B cell (primary cell): ENCODE measurements at regions not wholly inside any gene's neighbourhood (a gene's known extent, or its start where the extent isn't known, plus 50 kb on each side); places are given as distances from the start of the nearest gene placed in this dataset.

Experiments used
- ATAC-seq: fragments of 200-7000 bp; cut with Tn5 transposase; one replicate; pipeline ENCODE4 v1.10.0; 2021; ENCODE audit warnings: low read depth, mild to moderate bottlenecking, moderate number of reproducible peaks, moderate library complexity
- CTCF ChIA-PET: fragments of 350-600 bp; sonication (Branson Sonifier 250); formaldehyde crosslinking; loops from one replicate; lab custom pipeline; 2021; ENCODE audit warnings: antibody characterized with exemption, inconsistent platforms; lab: Charles Lee
- POLR2A ChIA-PET: fragments of 350-600 bp; sonication (Branson Sonifier 250); formaldehyde crosslinking; loops from one replicate; lab custom pipeline; 2021; ENCODE audit warnings: antibody characterized with exemption; lab: Charles Lee
- DNase-seq: peaks from one replicate; pipeline ENCODE4 v3.0.0; 2013
- H2AFZ ChIP-seq: 2 replicates; pipeline ENCODE4 v1.6.1; 2012; ENCODE audit warnings: mild to moderate bottlenecking, low read depth, low read length; ENCODE audit not compliant: insufficient read depth, poor library complexity, severe bottlenecking
- H3K27ac ChIP-seq, 2 donors: 1 replicate in 1 of 2; 2 replicates in 1 of 2; pipeline ENCODE4 v1.5.1; 2012 to 2013; ENCODE audit warnings: low read length in 2 of 2, mild to moderate bottlenecking in 2 of 2, moderate library complexity in 1 of 2
- H3K27me3 ChIP-seq, 4 experiments: fragments of 200-600 bp in 1 of 4; sonication (generic) in 1 of 4; replicated peaks in 1 of 4; 1 replicate in 2 of 4; 2 replicates in 2 of 4; pipeline versions ENCODE4 v1.6.1 to v1.7.0; 2013 to 2016; ENCODE audit warnings: low read length in 3 of 4, mild to moderate bottlenecking in 2 of 4, mixed read lengths in 1 of 4, moderate library complexity in 1 of 4; ENCODE audit not compliant: insufficient read depth in 4 of 4, control insufficient read depth in 3 of 4; ENCODE audit errors: control extremely low read depth in 1 of 4
- H3K36me3 ChIP-seq, 2 experiments: replicated peaks in 1 of 2; 1 replicate in 1 of 2; 2 replicates in 1 of 2; pipeline versions ENCODE4 v1.6.1 to v1.7.1; 2013; ENCODE audit warnings: low read length in 1 of 2; ENCODE audit not compliant: insufficient read depth in 2 of 2, control insufficient read depth in 1 of 2; ENCODE audit errors: control extremely low read depth in 1 of 2, extremely low read depth in 1 of 2
- H3K4me1 ChIP-seq, 2 donors: fragments of 200-600 bp in 1 of 2; sonication (generic) in 1 of 2; 1 replicate in 1 of 2; 2 replicates in 1 of 2; pipeline versions ENCODE4 v1.5.1 to v1.6.1; 2013 to 2017; ENCODE audit warnings: low read length in 2 of 2; ENCODE audit not compliant: control insufficient read depth in 2 of 2, insufficient read depth in 2 of 2
- H3K4me2 ChIP-seq: replicated peaks from 2 replicates; pipeline ENCODE3; 2012; ENCODE audit warnings: mild to moderate bottlenecking, low read depth, low read length; ENCODE audit not compliant: poor library complexity, severe bottlenecking
- H3K4me3 ChIP-seq, 5 experiments: fragments of 200-600 bp in 1 of 5; sonication (generic) in 1 of 5; 1 replicate in 3 of 5; 2 replicates in 2 of 5; pipeline versions ENCODE4 v1.5.1 to v1.7.0; 2011 to 2016; ENCODE audit warnings: low read length in 4 of 5, mild to moderate bottlenecking in 4 of 5, low read depth in 2 of 5, control low read depth in 1 of 5, moderate library complexity in 1 of 5; ENCODE audit not compliant: insufficient read depth in 1 of 5; ENCODE audit errors: control extremely low read depth in 1 of 5, extremely low read depth in 1 of 5
- H3K79me2 ChIP-seq: fragments of 200-600 bp; sonication (generic); one replicate; pipeline ENCODE4 v1.6.0; 2016; ENCODE audit warnings: low read length; ENCODE audit not compliant: control insufficient read depth, insufficient read depth
- H3K9ac ChIP-seq: fragments of 200-600 bp; sonication (generic); 2 replicates; pipeline ENCODE4 v1.6.1; 2017; ENCODE audit warnings: mild to moderate bottlenecking, low read length, moderate library complexity
- H3K9me3 ChIP-seq, 3 donors: one replicate each; pipeline versions ENCODE4 v1.6.1 to v1.7.1; 2013; ENCODE audit warnings: low read length in 2 of 3; ENCODE audit not compliant: control insufficient read depth in 2 of 3, insufficient read depth in 1 of 3; ENCODE audit errors: control extremely low read depth in 1 of 3
- H4K20me1 ChIP-seq: 2 replicates; pipeline ENCODE4 v1.6.0; 2012; ENCODE audit warnings: mild to moderate bottlenecking, low read length; ENCODE audit not compliant: insufficient read depth, control insufficient read depth, poor library complexity, severe bottlenecking
- H3K27ac Mint-ChIP-seq: one replicate; pipeline ENCODE4 v1.8.0; 2021; ENCODE audit warnings: mixed read lengths
- H3K27me3 Mint-ChIP-seq: one replicate; pipeline ENCODE4 v1.8.0; 2021; ENCODE audit warnings: mixed read lengths
- H3K4me1 Mint-ChIP-seq: one replicate; pipeline ENCODE4 v1.8.0; 2021; ENCODE audit warnings: mixed read lengths
- H3K4me3 Mint-ChIP-seq: one replicate; pipeline ENCODE4 v1.8.0; 2021; ENCODE audit warnings: mixed read lengths
- H3K9me3 Mint-ChIP-seq: one replicate; pipeline ENCODE4 v1.8.0; 2022; ENCODE audit warnings: mixed read lengths; ENCODE audit not compliant: insufficient read depth
- EZH2 ChIP-seq: IDR thresholded peaks from 2 replicates; pipeline ENCODE4 v1.6.1; 2012; ENCODE audit warnings: borderline replicate concordance, low read depth, mild to moderate bottlenecking, moderate library complexity, low read length; ENCODE audit not compliant: insufficient read depth, poor library complexity, severe bottlenecking
- WGBS: methylation state at CpG from one replicate; pipeline ENCODE4 v1.1.5; 2013; ENCODE audit warnings: missing lambda C conversion rate; ENCODE audit not compliant: insufficient coverage; 5-methylcytosine and 5-hydroxymethylcytosine counted together
- intact Hi-C: fragments of 100-400 bp; cut with micrococcal nuclease; formaldehyde crosslinking; loops from one replicate; pipeline ENCODE4 v1.10.0; 2022
- TF ChIP-seq, protein P1 (sequence below): fragments of 200-600 bp; IDR thresholded peaks from one replicate; pipeline ENCODE4 v1.8.0; 2022; ENCODE audit warnings: antibody characterized with exemption, mild to moderate bottlenecking

DNA sequence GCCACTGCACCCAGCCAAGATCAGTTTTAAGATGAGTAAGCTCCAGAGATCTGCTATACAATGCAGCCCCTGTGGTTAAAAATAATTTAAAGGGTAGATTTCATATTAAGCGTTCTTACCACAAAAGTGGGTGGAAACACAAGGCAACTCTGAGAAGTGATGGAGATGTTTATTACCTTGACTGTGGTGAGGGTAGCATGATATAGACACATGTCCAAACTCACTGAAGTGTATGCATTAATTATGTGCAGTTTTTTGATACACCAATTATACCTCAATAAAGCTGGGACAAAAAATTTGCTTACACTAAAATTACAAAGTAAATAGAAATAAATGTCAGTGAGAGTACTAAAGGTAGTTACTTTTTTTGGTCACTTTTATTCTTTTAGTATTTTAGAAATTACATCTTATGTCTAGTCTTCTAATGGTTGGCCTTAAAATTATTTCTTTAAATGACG, 696.5 kb downstream of the UQCRFS1 start:
- no peaks in the 10 kb centered on the region for H3K27me3 ChIP-seq
- H3K4me2 ChIP-seq = no peak overlapping the region
- H3K4me3 ChIP-seq = no peak overlapping the region
- Mint-ChIP-seq H3K9me3 (no peaks in the 10 kb centered on the region), H3K27ac (no peak overlapping the region), H3K4me1 (no peaks in the 10 kb centered on the region), H3K4me3 (no peak overlapping the region), H3K27me3 (no peaks in the 10 kb centered on the region)
- no peaks in the 10 kb centered on the region for H4K20me1 ChIP-seq
- H2AFZ ChIP-seq = no peak overlapping the region
- no CpG with 5 or more reads among the region's 2 CpGs for WGBS
- no peaks in the 10 kb centered on the region for H3K36me3 ChIP-seq
- no peaks in the 10 kb centered on the region for H3K79me2 ChIP-seq
- CTCF ChIA-PET = no interaction called here
- no peaks in the 10 kb centered on the region for H3K4me1 ChIP-seq
- H3K9me3 ChIP-seq = peaks cover 0 to 8% (median 0%) of the 10 kb centered on the region in 3 donors
- H3K27ac ChIP-seq = no peak overlapping the region
- POLR2A ChIA-PET = no interaction called here
- no peak for ATAC-seq
- TF ChIP-seq, protein P1, sequence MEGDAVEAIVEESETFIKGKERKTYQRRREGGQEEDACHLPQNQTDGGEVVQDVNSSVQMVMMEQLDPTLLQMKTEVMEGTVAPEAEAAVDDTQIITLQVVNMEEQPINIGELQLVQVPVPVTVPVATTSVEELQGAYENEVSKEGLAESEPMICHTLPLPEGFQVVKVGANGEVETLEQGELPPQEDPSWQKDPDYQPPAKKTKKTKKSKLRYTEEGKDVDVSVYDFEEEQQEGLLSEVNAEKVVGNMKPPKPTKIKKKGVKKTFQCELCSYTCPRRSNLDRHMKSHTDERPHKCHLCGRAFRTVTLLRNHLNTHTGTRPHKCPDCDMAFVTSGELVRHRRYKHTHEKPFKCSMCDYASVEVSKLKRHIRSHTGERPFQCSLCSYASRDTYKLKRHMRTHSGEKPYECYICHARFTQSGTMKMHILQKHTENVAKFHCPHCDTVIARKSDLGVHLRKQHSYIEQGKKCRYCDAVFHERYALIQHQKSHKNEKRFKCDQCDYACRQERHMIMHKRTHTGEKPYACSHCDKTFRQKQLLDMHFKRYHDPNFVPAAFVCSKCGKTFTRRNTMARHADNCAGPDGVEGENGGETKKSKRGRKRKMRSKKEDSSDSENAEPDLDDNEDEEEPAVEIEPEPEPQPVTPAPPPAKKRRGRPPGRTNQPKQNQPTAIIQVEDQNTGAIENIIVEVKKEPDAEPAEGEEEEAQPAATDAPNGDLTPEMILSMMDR = no peak
- TF ChIP-seq EZH2 = no peak
- no peak for DNase-seq
- intact Hi-C loops = no loop called here
- no peak overlapping the region for H3K9ac ChIP-seq

DNA sequence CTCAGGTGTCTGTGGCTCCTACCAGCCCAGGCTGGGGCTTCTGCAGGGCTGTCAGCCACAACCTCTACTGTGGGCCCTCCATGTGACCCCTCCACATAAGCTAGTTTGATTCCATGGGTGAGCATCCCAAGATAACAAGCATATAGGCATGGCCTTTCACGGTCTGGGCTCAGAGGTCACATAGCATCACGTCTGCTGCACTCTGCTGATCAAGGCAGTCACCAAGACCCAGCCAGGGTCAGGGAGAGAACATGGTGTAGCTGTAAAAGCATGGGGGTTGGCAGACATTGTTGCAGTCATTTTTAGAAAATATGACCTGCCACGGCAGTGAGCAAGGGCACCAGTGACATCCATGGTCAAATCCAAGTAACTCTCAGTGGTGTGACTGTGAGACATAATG, 698.8 kb downstream of the UQCRFS1 start:
- Histone ChIP-seq H3K4me3 (no peak overlapping the region), H3K27me3 (no peaks in the 10 kb centered on the region), H3K4me2 (no peak overlapping the region), H3K27ac (no peak overlapping the region), H4K20me1 (no peaks in the 10 kb centered on the region), H3K79me2 (no peaks in the 10 kb centered on the region), H3K4me1 (no peaks in the 10 kb centered on the region), H3K36me3 (no peaks in the 10 kb centered on the region), H3K9ac (no peak overlapping the region), H2AFZ (no peak overlapping the region), H3K9me3 (peaks cover 0 to 2% (median 0%) of the 10 kb centered on the region in 3 donors)
- WGBS = 94% methylated on average over 2 of the region's 3 CpGs
- POLR2A ChIA-PET = no interaction called here
- Mint-ChIP-seq H3K4me3 (no peak overlapping the region), H3K27me3 (no peaks in the 10 kb centered on the region), H3K27ac (no peak overlapping the region), H3K4me1 (no peaks in the 10 kb centered on the region), H3K9me3 (no peaks in the 10 kb centered on the region)
- CTCF ChIA-PET = no interaction called here
- no peak for TF ChIP-seq EZH2
- TF ChIP-seq, protein P1 = no peak
- no peak for ATAC-seq
- intact Hi-C loops = no loop called here
- DNase-seq = no peak
